Activated naive CD4-positive, alpha-beta T cell treated with anti-CD3 and anti-CD28 coated beads, Interleukin-2, amount 10 ng/mL, durations not matched to agents 7 days and 5 days (primary cell): ENCODE measurements at regions not wholly inside any gene's neighbourhood (a gene's known extent, or its start where the extent isn't known, plus 50 kb on each side); places are given as distances from the start of the nearest gene placed in this dataset.

ENCODE experiments used
- CTCF ChIA-PET: fragments of 350-600 bp; sonication (Branson Sonifier 250); formaldehyde crosslinking; loops from one replicate; lab custom pipeline; 2021; ENCODE audit warnings: antibody characterized with exemption; lab: Charles Lee
- DNase-seq: peaks from one replicate; pipeline ENCODE4 v3.0.0-alpha.2; 2020
- H3K27ac Mint-ChIP-seq: one replicate; pipeline ENCODE4 v1.8.0; 2021; ENCODE audit warnings: mild to moderate bottlenecking, moderate library complexity, mixed read lengths
- H3K27me3 Mint-ChIP-seq: one replicate; pipeline ENCODE4 v1.8.0; 2021; ENCODE audit warnings: mild to moderate bottlenecking, mixed read lengths
- H3K36me3 Mint-ChIP-seq: one replicate; pipeline ENCODE4 v1.8.0; 2021; ENCODE audit warnings: mixed read lengths
- H3K4me1 Mint-ChIP-seq: one replicate; pipeline ENCODE4 v1.8.0; 2021; ENCODE audit warnings: mixed read lengths
- H3K4me3 Mint-ChIP-seq: one replicate; pipeline ENCODE4 v1.8.0; 2021; ENCODE audit warnings: mild to moderate bottlenecking, moderate library complexity, mixed read lengths
- H3K9me3 Mint-ChIP-seq: one replicate; pipeline ENCODE4 v1.8.0; 2021; ENCODE audit warnings: mixed read lengths

DNA sequence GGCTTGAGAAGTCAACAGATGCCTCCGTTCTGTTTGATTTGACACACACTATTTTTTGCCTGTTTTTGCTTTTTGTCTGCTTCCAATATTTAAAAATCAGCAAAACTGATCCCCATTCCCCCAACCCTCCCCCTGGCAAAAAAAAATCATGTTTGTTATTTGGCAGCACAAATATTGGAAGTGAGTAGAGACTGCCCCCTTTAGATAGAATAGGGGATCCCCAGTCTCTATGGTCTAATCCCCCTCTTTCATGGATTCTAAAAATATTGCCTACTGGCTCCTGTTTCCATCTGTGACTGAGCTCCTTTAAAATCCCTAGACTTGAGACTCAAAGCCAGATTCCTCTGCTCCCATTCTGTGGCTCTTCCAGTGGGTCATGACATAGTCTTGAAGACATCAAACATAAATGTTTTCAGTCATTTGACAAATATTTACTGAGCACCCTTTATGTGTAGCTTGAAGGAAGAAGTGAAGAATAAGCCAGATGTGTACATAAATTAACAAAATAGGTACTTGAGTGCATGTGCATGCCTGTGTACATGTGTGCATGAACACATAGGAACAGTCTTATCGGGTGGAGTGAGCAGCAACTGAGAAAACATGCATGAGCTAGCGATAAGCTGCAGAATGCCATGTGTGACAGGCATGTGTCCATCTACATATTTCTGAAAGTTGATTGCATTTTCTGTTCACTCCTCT lies 101.2 kb downstream of the SALL1 start:
- Mint-ChIP-seq H3K27ac (no peak overlapping the region), H3K4me1 (peaks cover 13% of the 10 kb centered on the region), H3K4me3 (no peak overlapping the region), H3K27me3 (peaks cover 9% of the 10 kb centered on the region), H3K36me3 (no peaks in the 10 kb centered on the region), H3K9me3 (peaks cover 2% of the 10 kb centered on the region)
- CTCF ChIA-PET: interaction anchor here (0.7 kb wide), 1 partner anchor 15 kb away, joined by 3 read pairs; no protein-coding TSS in a partner anchor
- DNase-seq: no peak

- H3K27me3 Mint-ChIP-seq: peaks cover 9% of the 10 kb centered on the region
- CTCF ChIA-PET: interaction anchor here (0.7 kb wide), 1 partner anchor 15 kb away, joined by 3 read pairs; no protein-coding TSS in a partner anchor
These were observed 101.8 kb downstream of the SALL1 start for GRCh38 chr16:51049276-51049675.

GRCh38 chr16:51048544-51048943 lies 102.5 kb downstream of the SALL1 start:
- H3K4me1 Mint-ChIP-seq: peaks cover 13% of the 10 kb centered on the region
- no peak overlapping the region for H3K4me3 Mint-ChIP-seq
- CTCF ChIA-PET: no interaction called here
- no peaks in the 10 kb centered on the region for H3K36me3 Mint-ChIP-seq
- no peaks in the 10 kb centered on the region for H3K9me3 Mint-ChIP-seq
- peaks cover 13% of the 10 kb centered on the region for H3K27me3 Mint-ChIP-seq
- no peak overlapping the region for H3K27ac Mint-ChIP-seq
- no peak for DNase-seq

More at GRCh38 chr16:51049276-51049675, 101.8 kb downstream of the SALL1 start:
- Mint-ChIP-seq H3K4me1 (peaks cover 13% of the 10 kb centered on the region), H3K9me3 (peaks cover 2% of the 10 kb centered on the region), H3K27ac (no peak overlapping the region), H3K4me3 (no peak overlapping the region), H3K36me3 (no peaks in the 10 kb centered on the region)
- no peak for DNase-seq

- CTCF ChIA-PET: no interaction called here
- Mint-ChIP-seq H3K9me3 (no peaks in the 10 kb centered on the region), H3K4me1 (no peaks in the 10 kb centered on the region), H3K27ac (no peak overlapping the region), H3K27me3 (peaks cover 13% of the 10 kb centered on the region), H3K4me3 (no peak overlapping the region), H3K36me3 (no peaks in the 10 kb centered on the region)
- no peak for DNase-seq
These were observed 105.3 kb downstream of the SALL1 start for GRCh38 chr16:51045794-51046193.

GRCh38 chr16:51045186-51045585 lies 105.9 kb downstream of the SALL1 start:
- H3K4me3 Mint-ChIP-seq: no peak overlapping the region
- no peaks in the 10 kb centered on the region for H3K9me3 Mint-ChIP-seq
- no peaks in the 10 kb centered on the region for H3K36me3 Mint-ChIP-seq
- no peak overlapping the region for H3K27ac Mint-ChIP-seq
- CTCF ChIA-PET: no interaction called here
- peaks cover 13% of the 10 kb centered on the region for H3K27me3 Mint-ChIP-seq
- no peak for DNase-seq
- H3K4me1 Mint-ChIP-seq: no peaks in the 10 kb centered on the region

DNA sequence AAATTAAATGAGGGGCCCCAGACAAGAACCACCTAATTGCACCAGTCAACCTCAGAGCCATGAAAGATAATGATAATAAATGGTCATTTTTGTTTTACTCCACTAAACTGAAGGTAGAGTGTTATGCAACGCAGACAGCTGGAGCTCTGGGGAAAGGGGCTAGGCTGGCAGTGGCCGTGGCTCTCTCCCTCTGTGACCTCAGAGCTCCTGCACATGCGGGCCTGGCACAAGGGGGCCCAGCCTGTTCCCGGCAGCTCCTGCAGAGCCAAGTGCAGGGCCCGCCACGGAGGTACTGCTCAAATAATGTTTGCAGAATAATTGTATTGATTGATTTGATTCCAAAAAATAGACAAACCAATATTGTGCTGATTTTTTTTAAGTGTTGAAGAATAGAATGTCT lies 109.5 kb downstream of the SALL1 start:
- no peaks in the 10 kb centered on the region for H3K4me1 Mint-ChIP-seq
- H3K27ac Mint-ChIP-seq: no peak overlapping the region
- no peaks in the 10 kb centered on the region for H3K36me3 Mint-ChIP-seq
- CTCF ChIA-PET: no interaction called here
- no peak for DNase-seq
- no peak overlapping the region for H3K4me3 Mint-ChIP-seq
- no peaks in the 10 kb centered on the region for H3K9me3 Mint-ChIP-seq
- peaks cover 8% of the 10 kb centered on the region for H3K27me3 Mint-ChIP-seq

DNA sequence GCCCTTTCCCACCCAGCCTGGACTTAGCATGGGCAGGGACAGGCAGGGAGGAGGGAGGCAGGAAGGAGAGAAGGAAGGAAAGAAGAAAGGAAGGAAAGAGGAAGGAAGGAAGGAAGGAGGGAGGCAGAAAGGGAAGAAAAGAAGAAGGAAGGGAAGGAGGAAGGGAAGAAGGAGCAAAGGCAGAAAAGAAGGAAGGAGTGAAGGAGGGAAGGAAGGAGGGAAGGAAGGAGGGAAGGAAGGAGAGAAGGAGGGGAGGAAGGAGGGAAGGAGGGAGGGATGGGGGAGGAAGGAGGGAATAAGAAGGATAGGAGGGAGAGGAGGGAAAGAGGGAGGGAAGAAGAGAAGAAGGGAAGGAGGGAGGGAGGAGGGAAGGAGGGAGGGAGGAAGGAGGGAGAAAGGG lies 110.4 kb downstream of the SALL1 start:
- H3K36me3 Mint-ChIP-seq: no peaks in the 10 kb centered on the region
- H3K27ac Mint-ChIP-seq: no peak overlapping the region
- DNase-seq: no peak
- CTCF ChIA-PET: no interaction called here
- no peaks in the 10 kb centered on the region for H3K4me1 Mint-ChIP-seq
- H3K4me3 Mint-ChIP-seq: no peak overlapping the region
- no peaks in the 10 kb centered on the region for H3K9me3 Mint-ChIP-seq
- H3K27me3 Mint-ChIP-seq: peaks cover 8% of the 10 kb centered on the region

- DNase-seq: no peak
- Mint-ChIP-seq H3K4me1 (no peaks in the 10 kb centered on the region), H3K27ac (no peak overlapping the region), H3K27me3 (peaks cover 8% of the 10 kb centered on the region), H3K36me3 (no peaks in the 10 kb centered on the region), H3K4me3 (no peak overlapping the region), H3K9me3 (no peaks in the 10 kb centered on the region)
- CTCF ChIA-PET: no interaction called here
These were observed 111.3 kb downstream of the SALL1 start for GRCh38 chr16:51039638-51040331.

GRCh38 chr16:51035711-51036110 lies 115.4 kb downstream of the SALL1 start:
- H3K27me3 Mint-ChIP-seq: peaks cover 4% of the 10 kb centered on the region
- no peak for DNase-seq
- H3K4me3 Mint-ChIP-seq: no peak overlapping the region
- no peaks in the 10 kb centered on the region for H3K36me3 Mint-ChIP-seq
- no peak overlapping the region for H3K27ac Mint-ChIP-seq
- H3K4me1 Mint-ChIP-seq: no peaks in the 10 kb centered on the region
- CTCF ChIA-PET: no interaction called here
- H3K9me3 Mint-ChIP-seq: no peaks in the 10 kb centered on the region

- CTCF ChIA-PET: no interaction called here
- Mint-ChIP-seq H3K4me1 (no peaks in the 10 kb centered on the region), H3K27ac (no peak overlapping the region), H3K9me3 (no peaks in the 10 kb centered on the region), H3K4me3 (no peak overlapping the region), H3K36me3 (no peaks in the 10 kb centered on the region), H3K27me3 (peaks cover 7% of the 10 kb centered on the region)
- DNase-seq: no peak
These were observed 116.0 kb downstream of the SALL1 start for GRCh38 chr16:51035110-51035498.

DNA sequence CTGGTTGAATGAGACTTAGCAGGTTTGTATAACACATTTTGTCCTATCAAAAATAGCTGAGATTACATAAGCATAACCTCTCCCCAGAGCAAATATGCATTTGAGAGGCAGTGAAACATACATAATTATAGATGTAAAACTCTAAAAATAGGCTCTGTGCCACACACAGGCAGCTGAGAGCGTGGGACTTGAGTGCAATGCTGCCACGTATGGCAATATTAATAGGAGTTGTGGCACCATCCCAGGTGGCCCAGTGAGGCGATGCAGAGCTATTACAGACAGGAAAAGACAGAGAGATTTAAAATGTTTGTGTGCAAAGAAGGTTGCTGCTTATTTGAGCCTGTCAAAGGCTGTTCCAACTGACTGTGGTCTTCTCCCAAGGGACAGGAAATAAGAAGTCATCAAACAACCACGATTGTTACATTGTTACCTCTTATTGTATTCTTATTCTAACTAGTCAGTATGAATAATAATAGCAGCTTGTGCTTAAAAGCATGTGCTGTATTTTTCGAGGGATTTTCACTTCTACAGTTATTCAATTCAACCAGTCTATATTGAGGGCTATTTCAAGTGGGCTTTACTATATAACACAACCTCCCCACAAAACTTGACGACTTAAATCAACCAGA lies 116.5 kb downstream of the SALL1 start:
- no peak overlapping the region for H3K27ac Mint-ChIP-seq
- H3K4me3 Mint-ChIP-seq: no peak overlapping the region
- CTCF ChIA-PET: interaction anchor here (0.8 kb wide), 1 partner anchor 15 kb away, joined by 3 read pairs; no protein-coding TSS in a partner anchor
- H3K9me3 Mint-ChIP-seq: no peaks in the 10 kb centered on the region
- no peaks in the 10 kb centered on the region for H3K4me1 Mint-ChIP-seq
- peaks cover 7% of the 10 kb centered on the region for H3K27me3 Mint-ChIP-seq
- H3K36me3 Mint-ChIP-seq: no peaks in the 10 kb centered on the region
- no peak for DNase-seq

DNA sequence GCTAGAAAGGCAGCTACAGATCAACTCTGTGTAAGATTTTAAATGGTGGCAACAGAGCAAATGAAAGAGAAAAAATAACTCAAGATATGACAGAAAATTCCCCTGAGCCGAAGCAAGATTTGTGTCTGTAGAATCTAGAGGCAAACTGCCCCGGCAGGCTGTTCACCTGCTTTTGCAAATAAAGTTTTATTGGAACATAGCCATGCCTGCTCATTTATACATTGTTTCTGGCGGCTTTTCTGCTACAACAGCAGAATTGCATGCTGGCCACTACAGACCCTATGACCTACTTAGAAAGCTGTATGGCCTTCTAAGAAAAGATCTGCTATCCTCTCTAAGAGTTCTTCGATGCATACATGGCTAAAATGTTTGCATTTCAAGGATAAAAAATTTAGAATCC lies 119.5 kb downstream of the SALL1 start:
- Mint-ChIP-seq H3K4me1 (no peaks in the 10 kb centered on the region), H3K9me3 (no peaks in the 10 kb centered on the region), H3K4me3 (no peak overlapping the region), H3K27ac (no peak overlapping the region), H3K36me3 (no peaks in the 10 kb centered on the region), H3K27me3 (peaks cover 3% of the 10 kb centered on the region)
- DNase-seq: no peak
- CTCF ChIA-PET: interaction anchor here (0.7 kb wide), 1 partner anchor 1512 kb away, joined by 3 read pairs; no protein-coding TSS in a partner anchor

GRCh38 chr16:51030516-51030915 lies 120.6 kb downstream of the SALL1 start:
- Mint-ChIP-seq H3K4me1 (no peaks in the 10 kb centered on the region), H3K36me3 (no peaks in the 10 kb centered on the region), H3K27ac (no peak overlapping the region), H3K4me3 (no peak overlapping the region), H3K27me3 (peaks cover 3% of the 10 kb centered on the region), H3K9me3 (no peaks in the 10 kb centered on the region)
- CTCF ChIA-PET: no interaction called here
- no peak for DNase-seq

DNA sequence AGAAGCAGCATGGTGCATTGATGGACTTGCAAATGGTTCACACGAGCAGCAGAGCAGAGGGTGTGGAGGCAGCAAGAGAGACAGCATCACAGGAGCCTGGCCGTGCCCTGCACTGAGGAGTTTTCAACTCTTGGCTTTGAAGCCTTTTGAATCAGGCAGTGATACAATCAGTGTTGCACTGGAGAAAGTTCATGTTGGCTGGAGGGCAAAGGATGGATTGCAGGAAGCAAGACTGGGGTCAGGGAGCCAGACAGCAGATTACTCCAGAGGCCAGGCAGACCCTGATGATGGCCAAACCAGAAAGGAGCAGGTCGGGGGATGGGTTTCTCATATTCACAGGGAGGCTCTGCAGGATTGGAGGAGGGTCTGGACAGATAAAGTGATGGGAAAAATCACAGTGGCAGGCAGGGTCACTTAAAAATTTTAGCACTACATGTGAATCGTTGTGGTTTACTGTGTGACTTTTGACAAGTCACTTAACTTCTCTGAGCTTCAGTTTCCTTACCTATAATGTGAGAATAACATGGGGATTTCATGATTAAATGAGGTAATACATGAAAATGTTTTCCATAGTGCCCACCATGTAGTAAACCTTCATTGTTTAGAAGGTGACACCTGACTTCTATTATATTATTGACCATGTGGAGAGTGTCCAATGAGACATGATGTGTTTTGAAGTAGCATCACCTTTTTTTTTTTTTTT lies 125.3 kb downstream of the SALL1 start:
- Mint-ChIP-seq H3K4me3 (no peak overlapping the region), H3K27ac (no peak overlapping the region), H3K27me3 (peaks cover 3% of the 10 kb centered on the region), H3K36me3 (no peaks in the 10 kb centered on the region), H3K4me1 (no peaks in the 10 kb centered on the region), H3K9me3 (no peaks in the 10 kb centered on the region)
- no peak for DNase-seq
- CTCF ChIA-PET: no interaction called here
